ENCODE measurements at regions not wholly inside any gene's neighbourhood (a gene's known extent, or its start where the extent isn't known, plus 50 kb on each side); places are given as distances from the start of the nearest gene placed in this dataset.

DNA sequence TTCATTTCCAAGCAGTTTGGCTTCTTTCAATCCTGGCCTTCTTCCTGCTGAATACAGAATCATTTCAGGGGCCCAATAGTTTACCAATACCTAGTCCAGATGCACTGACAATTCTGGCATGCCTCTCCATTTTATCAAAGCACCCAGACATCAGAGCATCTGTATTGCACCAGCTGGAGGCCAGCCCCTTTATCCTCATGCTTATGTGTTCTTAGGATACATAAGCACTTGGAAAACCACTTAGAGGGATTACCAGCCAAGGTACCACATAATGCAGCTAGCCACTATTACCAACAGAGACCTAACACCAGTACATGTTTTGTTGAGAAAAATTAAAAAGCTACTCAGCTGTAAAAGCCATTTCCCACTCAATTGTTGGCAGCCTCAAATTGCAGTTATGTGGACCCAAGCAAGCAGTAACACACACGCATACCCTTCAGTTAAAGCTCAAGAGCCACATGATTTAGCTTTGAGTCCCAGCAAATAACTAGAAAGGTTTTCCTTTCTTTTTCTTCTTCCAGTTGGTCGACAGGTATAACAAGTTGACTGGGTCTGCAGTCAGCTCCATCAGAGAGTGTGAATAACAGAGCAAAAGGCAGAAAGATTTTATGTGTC, 263.8 kb downstream of the DIO2 start:
- TF ChIP-seq CTCF (IDR thresholded peaks at IDR 0.05) (no peak), POLR2A (IDR thresholded peaks at IDR 0.05) (no peak)

All from adrenal gland (tissue), 5 donors.